ENCODE measurements at regions not wholly inside any gene's neighbourhood (a gene's known extent, or its start where the extent isn't known, plus 50 kb on each side); places are given as distances from the start of the nearest gene placed in this dataset.

DNA sequence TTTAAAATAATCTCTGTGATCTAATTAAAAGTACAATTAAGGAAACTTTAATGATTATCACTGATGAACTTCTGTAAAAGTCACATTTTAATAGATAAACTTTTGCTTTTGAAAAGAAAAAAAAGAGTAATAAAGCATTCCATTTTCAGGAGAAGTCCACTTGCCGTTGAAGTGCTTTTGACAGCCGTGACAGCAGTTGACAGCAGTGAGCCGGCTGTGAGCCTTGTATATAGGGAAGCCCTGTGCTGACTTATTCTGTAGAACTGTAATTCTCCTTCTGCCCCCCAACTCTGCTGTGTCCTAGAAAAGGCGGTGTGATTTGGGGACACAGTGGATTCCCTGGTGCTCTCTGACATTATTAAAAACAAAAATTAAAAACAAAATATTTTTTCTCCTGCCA lies 78.0 kb downstream of the POM121L12 start:
- no peak overlapping the region for H2AFZ ChIP-seq (ENCODE audit: low read depth, low read length)
- no peaks in the 10 kb centered on the region for H3K9me3 ChIP-seq (ENCODE audit: insufficient read depth, low read length)
- no peak overlapping the region for H3K4me2 ChIP-seq (ENCODE audit: low read length)
- TF ChIP-seq, protein P1, sequence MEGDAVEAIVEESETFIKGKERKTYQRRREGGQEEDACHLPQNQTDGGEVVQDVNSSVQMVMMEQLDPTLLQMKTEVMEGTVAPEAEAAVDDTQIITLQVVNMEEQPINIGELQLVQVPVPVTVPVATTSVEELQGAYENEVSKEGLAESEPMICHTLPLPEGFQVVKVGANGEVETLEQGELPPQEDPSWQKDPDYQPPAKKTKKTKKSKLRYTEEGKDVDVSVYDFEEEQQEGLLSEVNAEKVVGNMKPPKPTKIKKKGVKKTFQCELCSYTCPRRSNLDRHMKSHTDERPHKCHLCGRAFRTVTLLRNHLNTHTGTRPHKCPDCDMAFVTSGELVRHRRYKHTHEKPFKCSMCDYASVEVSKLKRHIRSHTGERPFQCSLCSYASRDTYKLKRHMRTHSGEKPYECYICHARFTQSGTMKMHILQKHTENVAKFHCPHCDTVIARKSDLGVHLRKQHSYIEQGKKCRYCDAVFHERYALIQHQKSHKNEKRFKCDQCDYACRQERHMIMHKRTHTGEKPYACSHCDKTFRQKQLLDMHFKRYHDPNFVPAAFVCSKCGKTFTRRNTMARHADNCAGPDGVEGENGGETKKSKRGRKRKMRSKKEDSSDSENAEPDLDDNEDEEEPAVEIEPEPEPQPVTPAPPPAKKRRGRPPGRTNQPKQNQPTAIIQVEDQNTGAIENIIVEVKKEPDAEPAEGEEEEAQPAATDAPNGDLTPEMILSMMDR (IDR thresholded peaks at IDR 0.05; ENCODE audit: low read depth, low read length): no peak
- no peak for TF ChIP-seq EZH2phosphoT487 (IDR thresholded peaks at IDR 0.05; ENCODE audit: low read depth)
- H3K79me2 ChIP-seq (ENCODE audit: low read length): no peaks in the 10 kb centered on the region
- no peak overlapping the region for H3K9ac ChIP-seq (ENCODE audit: low read length)
- no peaks in the 10 kb centered on the region for H3K36me3 ChIP-seq (replicated peaks; ENCODE audit: low read depth, low read length)
- H3K4me3 ChIP-seq (ENCODE audit: low read length): no peak overlapping the region
- no peaks in the 10 kb centered on the region for H4K20me1 ChIP-seq (ENCODE audit: insufficient read depth, low read length)
- no peak overlapping the region for H3K27ac ChIP-seq (ENCODE audit: low read length)
- H3K4me1 ChIP-seq (ENCODE audit: low read length): no peaks in the 10 kb centered on the region
- H3K27me3 ChIP-seq (ENCODE audit: low read depth, low read length): no peaks in the 10 kb centered on the region

DNA sequence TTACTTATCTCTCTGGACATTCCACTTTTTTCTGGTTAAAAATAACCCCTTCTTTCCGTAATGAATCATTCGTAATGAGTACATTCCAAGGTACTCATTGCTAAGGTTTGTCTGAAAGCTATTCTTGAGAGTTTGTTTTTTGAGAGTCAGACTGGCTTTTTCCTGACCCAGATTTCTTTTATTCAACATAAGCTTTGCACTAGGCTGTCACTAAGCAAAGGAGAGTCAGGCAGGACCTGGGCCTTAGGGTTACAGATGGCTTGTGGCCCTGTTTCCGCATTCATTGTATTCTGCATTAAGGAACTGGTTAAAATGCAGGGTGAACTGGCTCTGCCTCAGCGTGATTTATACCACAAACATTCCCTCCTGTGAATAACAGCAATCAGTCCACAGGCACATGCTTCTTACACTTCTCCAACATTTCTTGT lies 84.1 kb downstream of the POM121L12 start:
- TF ChIP-seq, protein P1 (IDR thresholded peaks at IDR 0.05; ENCODE audit: low read depth, low read length): no peak
- no peak for TF ChIP-seq EZH2phosphoT487 (IDR thresholded peaks at IDR 0.05; ENCODE audit: low read depth)
- no peaks in the 10 kb centered on the region for H3K4me1 ChIP-seq (ENCODE audit: low read length)
- no peak overlapping the region for H3K9ac ChIP-seq (ENCODE audit: low read length)
- H3K4me3 ChIP-seq (ENCODE audit: low read length): no peak overlapping the region
- no peaks in the 10 kb centered on the region for H3K9me3 ChIP-seq (ENCODE audit: insufficient read depth, low read length)
- no peak overlapping the region for H3K4me2 ChIP-seq (ENCODE audit: low read length)
- H2AFZ ChIP-seq (ENCODE audit: low read depth, low read length): no peak overlapping the region
- no peaks in the 10 kb centered on the region for H3K79me2 ChIP-seq (ENCODE audit: low read length)
- H4K20me1 ChIP-seq (ENCODE audit: insufficient read depth, low read length): no peaks in the 10 kb centered on the region
- no peaks in the 10 kb centered on the region for H3K27me3 ChIP-seq (ENCODE audit: low read depth, low read length)
- H3K36me3 ChIP-seq (replicated peaks; ENCODE audit: low read depth, low read length): no peaks in the 10 kb centered on the region
- H3K27ac ChIP-seq (ENCODE audit: low read length): no peak overlapping the region

DNA sequence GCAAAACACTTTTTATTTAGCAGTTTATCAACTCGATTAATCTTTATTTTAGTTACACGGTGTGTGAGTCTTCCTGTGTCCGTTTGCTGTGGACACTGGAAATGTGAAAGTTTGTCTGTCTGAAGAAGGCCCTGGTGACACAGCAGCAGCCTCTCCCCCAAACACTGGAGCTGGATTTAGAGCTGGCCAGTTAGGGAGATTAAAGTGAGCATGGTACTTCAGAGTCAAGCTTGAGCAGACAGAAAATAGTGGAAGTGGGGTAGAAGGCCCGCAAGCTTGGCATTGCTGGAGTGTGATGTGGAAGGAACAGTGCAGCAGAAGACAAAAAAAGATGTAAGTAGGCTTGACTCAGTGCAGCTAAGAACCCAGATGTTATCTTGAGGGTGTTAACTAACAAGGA lies 85.9 kb downstream of the POM121L12 start:
- Histone ChIP-seq H4K20me1 (ENCODE audit: insufficient read depth, low read length) (no peaks in the 10 kb centered on the region), H3K79me2 (ENCODE audit: low read length) (no peaks in the 10 kb centered on the region), H3K4me3 (ENCODE audit: low read length) (no peak overlapping the region), H3K36me3 (replicated peaks; ENCODE audit: low read depth, low read length) (no peaks in the 10 kb centered on the region), H3K27ac (ENCODE audit: low read length) (no peak overlapping the region), H3K4me1 (ENCODE audit: low read length) (no peaks in the 10 kb centered on the region), H3K4me2 (ENCODE audit: low read length) (no peak overlapping the region), H2AFZ (ENCODE audit: low read depth, low read length) (no peak overlapping the region), H3K9me3 (ENCODE audit: insufficient read depth, low read length) (no peaks in the 10 kb centered on the region), H3K9ac (ENCODE audit: low read length) (no peak overlapping the region), H3K27me3 (ENCODE audit: low read depth, low read length) (no peaks in the 10 kb centered on the region)
- TF ChIP-seq, protein P1 (IDR thresholded peaks at IDR 0.05; ENCODE audit: low read depth, low read length): no peak
- TF ChIP-seq EZH2phosphoT487 (IDR thresholded peaks at IDR 0.05; ENCODE audit: low read depth): no peak

DNA sequence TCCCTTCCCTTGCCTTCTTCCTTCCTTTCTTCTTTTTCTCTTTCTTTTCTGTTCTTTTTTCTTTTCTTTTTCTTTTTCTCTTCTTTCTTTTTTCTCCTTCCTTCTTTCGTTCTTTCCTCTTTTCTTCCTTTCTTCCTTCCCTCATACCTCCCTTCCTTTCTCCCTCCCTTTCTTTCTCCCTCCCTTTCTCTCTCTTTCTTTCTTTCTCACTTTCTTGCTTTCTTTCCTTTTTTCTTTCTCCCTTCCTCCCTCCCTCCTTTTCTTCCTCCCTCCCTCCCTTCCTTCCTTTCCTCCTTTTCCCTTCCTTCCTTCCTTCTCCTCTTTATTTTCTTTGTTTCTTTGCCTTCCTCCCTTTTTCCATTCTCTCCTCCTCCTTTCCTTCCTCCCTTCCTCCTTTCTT lies 96.3 kb downstream of the POM121L12 start:
- H3K36me3 ChIP-seq (replicated peaks; ENCODE audit: low read depth, low read length): no peaks in the 10 kb centered on the region
- H3K9ac ChIP-seq (ENCODE audit: low read length): no peak overlapping the region
- no peak overlapping the region for H3K4me3 ChIP-seq (ENCODE audit: low read length)
- no peaks in the 10 kb centered on the region for H4K20me1 ChIP-seq (ENCODE audit: insufficient read depth, low read length)
- no peak overlapping the region for H3K4me2 ChIP-seq (ENCODE audit: low read length)
- no peaks in the 10 kb centered on the region for H3K4me1 ChIP-seq (ENCODE audit: low read length)
- H3K27me3 ChIP-seq (ENCODE audit: low read depth, low read length): no peaks in the 10 kb centered on the region
- no peaks in the 10 kb centered on the region for H3K79me2 ChIP-seq (ENCODE audit: low read length)
- no peak overlapping the region for H3K27ac ChIP-seq (ENCODE audit: low read length)
- H2AFZ ChIP-seq (ENCODE audit: low read depth, low read length): no peak overlapping the region
- H3K9me3 ChIP-seq (ENCODE audit: insufficient read depth, low read length): no peaks in the 10 kb centered on the region
- no peak for TF ChIP-seq EZH2phosphoT487 (IDR thresholded peaks at IDR 0.05; ENCODE audit: low read depth)
- TF ChIP-seq, protein P1 (IDR thresholded peaks at IDR 0.05; ENCODE audit: low read depth, low read length): no peak
